HS-27A (cell line): ENCODE measurements at regions not wholly inside any gene's neighbourhood (a gene's known extent, or its start where the extent isn't known, plus 50 kb on each side); places are given as distances from the start of the nearest gene placed in this dataset.
"Not testable (repeated sequence)": the region's sequence is repeated elsewhere in the genome, so short reads cannot be mapped to it uniquely, and the experiment has no call there.

ENCODE experiments used
- DNase-seq: peaks from one replicate; pipeline ENCODE4 v3.0.0-alpha.2; 2012; ENCODE audit warnings: low read depth, missing footprints

GRCh38 chr1:58251430-58252073 lies 295.0 kb downstream of the OMA1 start:
- no peak for DNase-seq

GRCh38 chr1:58250587-58250948 lies 296.0 kb downstream of the OMA1 start:
- DNase-seq, result no peak

- DNase-seq, result no peak
These were observed 296.6 kb downstream of the OMA1 start for GRCh38 chr1:58249737-58250586.

GRCh38 chr1:58249388-58249736 lies 297.2 kb downstream of the OMA1 start:
- DNase-seq, result no peak

- no peak for DNase-seq
These were observed 297.7 kb downstream of the OMA1 start for GRCh38 chr1:58248791-58249190.

GRCh38 chr1:58248072-58248471 lies 298.5 kb downstream of the OMA1 start:
- DNase-seq, result no peak

GRCh38 chr1:58246549-58246948 lies 300.0 kb downstream of the OMA1 start:
- no peak for DNase-seq

GRCh38 chr1:58244872-58245271 lies 301.7 kb downstream of the OMA1 start:
- no peak for DNase-seq

GRCh38 chr1:58238846-58239245 lies 307.7 kb downstream of the OMA1 start:
- DNase-seq, result no peak

- no peak for DNase-seq
These were observed 312.8 kb downstream of the OMA1 start for GRCh38 chr1:58233729-58234128.

- DNase-seq, result no peak
These were observed 315.3 kb downstream of the OMA1 start for GRCh38 chr1:58231204-58231603.

GRCh38 chr1:58227604-58228003 lies 318.9 kb downstream of the OMA1 start:
- DNase-seq, result no peak

- no peak for DNase-seq
These were observed 323.0 kb downstream of the OMA1 start for GRCh38 chr1:58223522-58223921.

GRCh38 chr1:58220836-58221472 lies 325.6 kb downstream of the OMA1 start:
- no peak for DNase-seq

- not testable (repeated sequence) for DNase-seq
These were observed 330.4 kb downstream of the OMA1 start for GRCh38 chr1:58216169-58216568.

- no peak for DNase-seq
These were observed 331.9 kb downstream of the OMA1 start for GRCh38 chr1:58214674-58215073.

- no peak for DNase-seq
These were observed 334.7 kb downstream of the OMA1 start for GRCh38 chr1:58211869-58212268.

- no peak for DNase-seq
These were observed 337.0 kb downstream of the OMA1 start for GRCh38 chr1:58209575-58209974.

GRCh38 chr1:58206749-58207148 lies 339.8 kb downstream of the OMA1 start:
- DNase-seq, result no peak

- no peak for DNase-seq
These were observed 342.2 kb downstream of the OMA1 start for GRCh38 chr1:58204284-58204683.

GRCh38 chr1:58201492-58202106 lies 344.9 kb downstream of the OMA1 start:
- DNase-seq, result no peak

- DNase-seq, result no peak
These were observed 346.1 kb downstream of the OMA1 start for GRCh38 chr1:58200437-58200836.

- no peak for DNase-seq
These were observed 348.7 kb downstream of the OMA1 start for GRCh38 chr1:58197811-58198210.
